HepG2 (cell line): ENCODE measurements at regions not wholly inside any gene's neighbourhood (a gene's known extent, or its start where the extent isn't known, plus 50 kb on each side); places are given as distances from the start of the nearest gene placed in this dataset.

ENCODE experiments used
- ATAC-seq: fragments of 200-7000 bp; cut with Tn5 transposase; 3 replicates; pipeline ENCODE4 v1.9.1; 2020; ENCODE audit warnings: mild to moderate bottlenecking, moderate library complexity
- BruUV-seq: library from RNA; stranded (reverse); fragments of 400-500 nt; replicated peaks from 2 replicates; lab custom pipeline; 2021; lab: Mats Ljungman, UMichigan
- CTCF ChIA-PET: fragments of 300-600 bp; formaldehyde crosslinking; extraction: SDS; loops from one replicate; lab custom pipeline; 2021; ENCODE audit warnings: low total read pairs, inconsistent platforms, low intra/inter-chr PET ratio; lab: Yijun Ruan, JAX
- POLR2A ChIA-PET: fragments of 350-600 bp; sonication (Branson Sonifier 250); formaldehyde crosslinking; loops from one replicate; lab custom pipeline; 2020; ENCODE audit warnings: antibody characterized with exemption, inconsistent platforms; lab: Yijun Ruan, JAX
- DNase-seq: peaks from one replicate; pipeline ENCODE4 v3.0.0-alpha.2; 2015; ENCODE audit warnings: low spot score
- FAIRE-seq: peaks from 3 replicates; lab custom pipeline; 2011; peaks lifted over from hg19 to GRCh38; lab: Jason Lieb, UNC
- H2AFZ ChIP-seq: one replicate; pipeline ENCODE4 v1.6.1; 2011; ENCODE audit warnings: low read length, inconsistent platforms
- H3K27ac ChIP-seq: fragments of 300-600 bp; 3 replicates; pipeline ENCODE4 v1.8.0; 2011; ENCODE audit warnings: mixed run types, mild to moderate bottlenecking, mixed read lengths, low read length, inconsistent platforms; ENCODE audit not compliant: insufficient read depth; ENCODE audit errors: extremely low read length
- H3K27me3 ChIP-seq, 2 experiments: fragments of 200-600 bp in 1 of 2; 2 replicates in 1 of 2; 3 replicates in 1 of 2; pipeline versions ENCODE4 v1.6.0 to v1.8.0; 2011; ENCODE audit warnings: low read length in 2 of 2, mild to moderate bottlenecking in 2 of 2, moderate library complexity in 2 of 2, inconsistent platforms in 1 of 2; ENCODE audit not compliant: insufficient read depth in 2 of 2, control insufficient read depth in 1 of 2
- H3K36me3 ChIP-seq, 2 experiments: fragments of 200-600 bp in 1 of 2; replicated peaks in 1 of 2; 2 replicates in 1 of 2; 3 replicates in 1 of 2; pipeline versions ENCODE4 v1.5.1 to v1.8.0; 2011; ENCODE audit warnings: low read length in 2 of 2, inconsistent platforms in 1 of 2; ENCODE audit not compliant: insufficient read depth in 2 of 2, control insufficient read depth in 1 of 2
- H3K4me1 ChIP-seq: 2 replicates; pipeline ENCODE4 v1.5.1; 2012; ENCODE audit warnings: low read length, inconsistent platforms; ENCODE audit not compliant: insufficient read depth
- H3K4me2 ChIP-seq: 2 replicates; pipeline ENCODE4 v1.6.0; 2011; ENCODE audit warnings: low read depth, low read length, inconsistent platforms
- H3K4me3 ChIP-seq, 3 experiments: fragments of 200-600 bp in 1 of 3; sonication (generic), shearing (Covaris generic) in 1 of 3; replicated peaks in 1 of 3; 2 replicates each; pipeline ENCODE4 v1.5.1; 2011 to 2016; ENCODE audit warnings: low read length in 3 of 3, inconsistent platforms in 2 of 3, low read depth in 2 of 3, mild to moderate bottlenecking in 2 of 3, control low read depth in 1 of 3, mixed read lengths in 1 of 3; ENCODE audit not compliant: insufficient read depth in 1 of 3
- H3K79me2 ChIP-seq: one replicate; pipeline ENCODE4 v1.6.1; 2011; ENCODE audit warnings: low read length, inconsistent platforms; ENCODE audit not compliant: insufficient read depth
- H3K9ac ChIP-seq: 2 replicates; pipeline ENCODE4 v1.6.0; 2011; ENCODE audit warnings: mild to moderate bottlenecking, low read depth, low read length, inconsistent platforms; ENCODE audit not compliant: insufficient read depth
- H3K9me3 ChIP-seq: 2 replicates; pipeline ENCODE4 v1.5.1; 2012; ENCODE audit warnings: mild to moderate bottlenecking, low read length
- H4K20me1 ChIP-seq: 2 replicates; pipeline ENCODE4 v1.6.0; 2011; ENCODE audit warnings: inconsistent platforms, mild to moderate bottlenecking, low read length, moderate library complexity; ENCODE audit not compliant: insufficient read depth
- ETV6 ChIP-seq: sonication (generic); formaldehyde crosslinking; conservative IDR thresholded peaks from 2 replicates; pipeline ENCODE4 v1.4.0; 2020; ENCODE audit warnings: missing genetic modification reagents
- JDP2 ChIP-seq: sonication (generic); formaldehyde crosslinking; IDR thresholded peaks from 2 replicates; pipeline ENCODE4 v1.8.1; 2022; ENCODE audit warnings: missing genetic modification reagents, borderline replicate concordance
- MAF1 ChIP-seq: sonication (generic); formaldehyde crosslinking; IDR thresholded peaks from 2 replicates; pipeline ENCODE4 v1.5.0; 2020; ENCODE audit warnings: missing genetic modification reagents, borderline replicate concordance
- MTERF4 ChIP-seq: sonication (generic); formaldehyde crosslinking; IDR thresholded peaks from 2 replicates; pipeline ENCODE4 v1.8.0; 2023; ENCODE audit warnings: mild to moderate bottlenecking, missing genetic modification reagents
- PLSCR1 ChIP-seq: sonication (generic); formaldehyde crosslinking; IDR thresholded peaks from 2 replicates; pipeline ENCODE4 v1.5.0; 2020; ENCODE audit warnings: missing genetic modification reagents, mild to moderate bottlenecking, borderline replicate concordance
- SALL2 ChIP-seq: sonication (generic); formaldehyde crosslinking; IDR thresholded peaks from 2 replicates; pipeline ENCODE4 v1.8.1; 2023; ENCODE audit warnings: mild to moderate bottlenecking, missing genetic modification reagents, inconsistent platforms
- SETDB1 ChIP-seq: sonication (generic); formaldehyde crosslinking; IDR thresholded peaks from 2 replicates; pipeline ENCODE4 v1.5.1; 2020; ENCODE audit warnings: missing genetic modification reagents, mild to moderate bottlenecking, borderline replicate concordance
- TFDP2 ChIP-seq: sonication (generic); formaldehyde crosslinking; IDR thresholded peaks from 2 replicates; pipeline ENCODE4 v1.4.0; 2020; ENCODE audit warnings: missing genetic modification reagents
- ZMAT5 ChIP-seq: sonication (generic); formaldehyde crosslinking; IDR thresholded peaks from 2 replicates; pipeline ENCODE4 v1.5.0; 2020; ENCODE audit warnings: mild to moderate bottlenecking, low read depth, missing genetic modification reagents, borderline replicate concordance
- ZNF143 ChIP-seq: sonication (generic); formaldehyde crosslinking; IDR thresholded peaks from 2 replicates; pipeline ENCODE4 v1.4.0; 2020; ENCODE audit warnings: missing genetic modification reagents
- ZNF331 ChIP-seq: sonication (generic); formaldehyde crosslinking; IDR thresholded peaks from 2 replicates; pipeline ENCODE4 v1.4.0; 2020; ENCODE audit warnings: missing genetic modification reagents
- ZNF33B ChIP-seq: sonication (generic); formaldehyde crosslinking; IDR thresholded peaks from 2 replicates; pipeline ENCODE4 v1.5.1; 2020; ENCODE audit warnings: mild to moderate bottlenecking, missing genetic modification reagents
- ZNF652 ChIP-seq: IDR thresholded peaks from 2 replicates; pipeline ENCODE4 v1.6.1; 2016; ENCODE audit warnings: low read depth, borderline replicate concordance
- WGBS: methylation state at CpG from one replicate; pipeline ENCODE4 v1.1.6; 2017; ENCODE audit warnings: low lambda C conversion rate; 5-methylcytosine and 5-hydroxymethylcytosine counted together
- in situ Hi-C: cut with HindIII; loops from 2 replicates; pipeline ENCODE4 v1.10.0; 2017; ENCODE audit warnings: low pct_unique_long_range_greater_than_20kb; ENCODE audit not compliant: extremely low pct_ligation_motif_present
- intact Hi-C: fragments of 100-400 bp; cut with micrococcal nuclease; formaldehyde crosslinking; loops from one replicate; pipeline ENCODE4 v1.10.0; 2022; ENCODE audit not compliant: unreplicated experiment

GRCh38 chr4:31052519-31052918 lies 332.4 kb downstream of the PCDH7 start:
- no peaks in the 10 kb centered on the region for H3K36me3 ChIP-seq
- no peaks in the 10 kb centered on the region for H3K9me3 ChIP-seq
- no peak overlapping the region for H3K9ac ChIP-seq
- no peaks in the 10 kb centered on the region for H3K4me1 ChIP-seq
- no TSS peak for BruUV-seq
- no peaks in the 10 kb centered on the region for H4K20me1 ChIP-seq
- intact Hi-C loops = no loop called here
- DNase-seq (no peak), FAIRE-seq (no peak), ATAC-seq (no peak)
- no peaks in the 10 kb centered on the region for H3K79me2 ChIP-seq
- H2AFZ ChIP-seq = no peak overlapping the region
- POLR2A ChIA-PET = no interaction called here
- H3K27ac ChIP-seq = no peak overlapping the region
- CTCF ChIA-PET = no interaction called here
- TF ChIP-seq ZNF652 (CRISPR knock-in tag) = no peak
- no peak for TF ChIP-seq MTERF4 (CRISPR knock-in tag)
- TF ChIP-seq MAF1 (CRISPR knock-in tag) = no peak
- no peak for TF ChIP-seq ZNF143
- no peak for TF ChIP-seq PLSCR1 (CRISPR knock-in tag)
- TF ChIP-seq ZNF33B (CRISPR knock-in tag) = no peak
- TF ChIP-seq TFDP2 = no peak
- TF ChIP-seq ZMAT5 (CRISPR knock-in tag) = no peak
- TF ChIP-seq JDP2 (CRISPR knock-in tag) = no peak
- TF ChIP-seq SETDB1 (CRISPR knock-in tag) = no peak
- no peak for TF ChIP-seq SALL2 (CRISPR knock-in tag)
- no peak for TF ChIP-seq ZNF331 (CRISPR knock-in tag)
- no peak for TF ChIP-seq ETV6 (CRISPR knock-in tag)
- no peak overlapping the region for H3K4me3 ChIP-seq
- no peak overlapping the region for H3K4me2 ChIP-seq
- in situ Hi-C loops = no loop called here
- WGBS = 0% methylated on average over 1 of the region's 1 CpG
- no peaks in the 10 kb centered on the region for H3K27me3 ChIP-seq
